ENCODE measurements at regions not wholly inside any gene's neighbourhood (a gene's known extent, or its start where the extent isn't known, plus 50 kb on each side); places are given as distances from the start of the nearest gene placed in this dataset.

DNA sequence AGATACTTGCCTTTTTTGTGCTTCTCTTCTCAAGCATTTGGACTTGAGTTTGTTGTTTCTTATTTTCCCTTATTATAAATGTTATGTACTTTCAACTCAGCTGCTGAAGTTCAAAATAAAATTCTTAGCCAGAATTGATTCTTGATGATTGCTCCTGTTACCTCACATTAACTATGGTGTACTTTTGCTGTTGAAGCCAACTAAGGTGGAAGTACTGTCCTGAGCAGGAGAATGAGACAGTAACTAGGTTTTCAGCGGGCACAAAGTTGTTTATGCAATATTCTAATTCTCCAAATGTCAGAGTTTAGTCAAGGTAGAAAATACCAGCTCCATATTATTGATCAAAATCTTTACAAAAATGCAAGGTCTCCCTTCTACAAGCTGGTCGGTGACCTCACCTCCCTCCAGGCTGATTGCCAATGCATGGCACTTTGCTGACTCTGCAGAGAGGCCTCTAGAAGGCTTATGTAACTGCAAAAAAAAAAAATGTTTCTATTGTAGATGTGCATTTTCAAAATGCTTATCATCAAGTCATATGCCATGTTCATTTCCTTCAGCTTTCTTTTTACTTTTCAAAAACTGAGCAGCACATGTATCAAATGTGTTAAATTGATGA is 1783.5 kb upstream of the WWC1 start:
- no peak for DNase-seq

- no peak for DNase-seq
Observed at GRCh38 chr5:166509085-166509484, 1782.4 kb upstream of the WWC1 start.

DNA sequence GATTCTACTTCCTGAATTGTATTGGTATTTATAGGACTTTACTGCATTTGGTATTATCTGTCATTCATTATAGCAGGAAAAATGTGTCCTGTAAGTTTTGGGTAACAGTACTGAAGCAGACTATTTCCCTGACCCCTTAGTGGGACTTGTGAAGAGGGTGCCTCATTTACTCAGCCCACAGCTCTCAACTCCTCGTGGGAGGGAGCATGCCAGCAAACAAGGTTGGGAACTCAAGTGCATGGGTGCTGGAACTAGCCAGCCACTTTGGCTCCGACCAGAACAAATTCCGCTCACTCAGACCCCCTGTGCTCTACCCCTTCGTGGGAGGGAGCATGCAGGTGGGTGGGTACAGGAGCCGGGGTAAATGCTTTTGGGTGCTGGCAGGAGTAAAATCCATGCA is 1773.5 kb upstream of the WWC1 start:
- no peak for DNase-seq

DNA sequence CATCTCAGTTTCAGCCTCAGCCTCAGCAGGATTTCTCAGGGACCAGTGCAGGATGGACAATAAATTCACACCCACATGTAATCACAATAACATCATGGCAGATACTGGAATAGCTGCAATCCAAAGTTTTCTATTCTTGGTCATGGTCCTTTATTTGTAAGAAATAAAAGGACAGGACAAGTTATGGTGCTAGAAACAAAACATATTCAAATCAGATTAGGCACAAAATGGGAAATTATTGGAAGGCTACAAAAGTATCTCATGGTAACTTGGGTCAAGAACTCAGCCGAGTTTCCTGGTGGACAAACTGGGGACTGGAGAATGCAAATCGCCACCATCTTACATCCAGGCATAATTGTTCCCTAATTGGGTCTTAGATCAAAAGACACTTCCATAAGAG is 1768.2 kb upstream of the WWC1 start:
- DNase-seq = no peak

- no peak for DNase-seq
Observed at GRCh38 chr5:166529200-166529599, 1762.2 kb upstream of the WWC1 start.

DNA sequence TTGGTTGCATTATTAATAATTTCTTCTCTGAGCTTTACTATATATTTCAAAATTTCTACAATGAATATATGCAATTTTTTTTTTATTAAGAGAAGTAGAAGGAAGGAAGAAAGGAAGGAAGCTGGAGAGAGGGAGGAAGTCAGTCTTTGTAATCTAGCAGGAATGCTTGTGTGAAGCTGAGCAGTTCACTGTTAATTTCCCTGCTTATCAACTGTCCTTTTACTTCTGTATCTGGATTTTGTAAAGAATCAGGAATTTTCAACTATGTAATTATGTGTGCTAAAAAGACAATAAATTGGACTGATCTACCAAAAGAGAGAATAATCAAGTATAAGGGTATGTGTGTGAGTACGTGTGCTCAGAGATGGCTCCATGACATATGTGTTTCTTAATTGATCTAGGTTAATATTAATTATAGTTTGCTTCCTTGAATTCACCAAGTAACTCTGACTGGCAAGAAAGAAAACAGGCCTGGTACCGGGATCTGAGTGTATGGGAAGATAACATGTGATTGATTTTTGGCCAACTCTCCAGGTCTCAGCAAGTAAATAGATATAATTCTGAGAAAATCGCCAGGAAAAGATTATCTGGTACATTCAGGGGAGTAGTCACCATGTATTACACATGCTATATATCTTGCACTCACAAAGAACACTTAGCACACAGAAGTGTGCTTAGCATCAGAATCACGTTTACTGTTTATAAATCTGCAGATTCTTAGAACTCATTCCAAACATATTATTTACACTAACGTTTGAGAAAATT is 1758.8 kb upstream of the WWC1 start:
- no peak for DNase-seq

DNA sequence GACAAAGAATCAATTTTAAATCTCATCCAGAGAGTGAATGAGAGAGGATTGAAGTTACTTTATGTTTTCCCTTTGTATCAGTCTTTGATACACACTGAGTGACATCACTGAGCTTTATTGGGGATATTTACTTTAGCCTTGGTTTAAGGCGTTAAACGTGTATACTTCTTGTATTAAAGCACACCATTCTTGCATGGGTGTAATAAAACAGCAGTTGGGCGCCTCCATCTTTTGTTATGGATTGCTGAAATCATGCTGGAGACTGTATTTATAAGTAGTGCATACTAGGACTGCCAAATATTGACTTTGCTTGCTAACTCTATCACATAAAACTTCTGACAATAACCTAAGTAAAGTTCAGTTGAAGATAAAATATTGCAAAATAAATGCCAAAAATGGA is 1755.8 kb upstream of the WWC1 start:
- no peak for DNase-seq

DNA sequence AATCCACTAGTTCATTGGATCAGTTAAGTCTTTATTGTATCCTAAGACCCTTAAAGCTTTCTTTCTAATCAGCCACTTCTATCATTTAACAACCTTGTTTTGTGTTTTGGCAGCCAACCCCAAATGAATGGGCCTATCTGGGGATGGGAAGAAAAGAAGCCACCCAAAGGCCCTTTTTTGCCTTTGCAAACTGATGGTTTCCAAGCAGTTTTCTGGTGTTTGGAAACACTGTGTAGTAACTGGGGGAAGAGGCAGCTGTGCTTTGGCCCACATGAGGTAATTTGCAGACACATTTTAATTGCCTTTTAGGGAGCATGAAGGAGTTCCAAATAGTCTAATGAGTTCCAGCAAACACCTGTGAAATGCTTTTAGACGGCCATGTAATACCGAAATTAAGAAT is 1751.3 kb upstream of the WWC1 start:
- DNase-seq = no peak

- no peak for DNase-seq
Observed at GRCh38 chr5:166551384-166551783, 1740.1 kb upstream of the WWC1 start.

- no peak for DNase-seq
Observed at GRCh38 chr5:166553778-166554177, 1737.7 kb upstream of the WWC1 start.

DNA sequence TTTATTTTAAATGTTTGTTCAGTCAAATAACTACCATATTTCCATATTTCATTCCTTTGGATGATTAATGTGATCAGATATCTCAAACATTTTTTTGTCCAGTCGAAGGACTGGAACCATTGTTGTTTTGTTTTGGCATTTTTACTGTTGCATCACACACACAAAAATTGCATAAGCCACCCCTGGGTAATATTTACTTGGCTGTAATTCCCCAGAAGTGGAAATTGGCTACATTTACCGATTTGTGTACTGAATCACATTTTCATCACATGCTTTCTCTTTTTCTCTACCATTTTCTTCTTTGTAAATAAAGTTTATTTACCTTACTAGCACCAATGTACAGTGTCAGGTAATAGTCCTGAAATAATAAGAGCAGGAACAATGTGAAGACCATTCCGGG is 1729.7 kb upstream of the WWC1 start:
- DNase-seq = no peak

GRCh38 chr5:166562246-166562645 is 1729.2 kb upstream of the WWC1 start:
- no peak for DNase-seq

DNA sequence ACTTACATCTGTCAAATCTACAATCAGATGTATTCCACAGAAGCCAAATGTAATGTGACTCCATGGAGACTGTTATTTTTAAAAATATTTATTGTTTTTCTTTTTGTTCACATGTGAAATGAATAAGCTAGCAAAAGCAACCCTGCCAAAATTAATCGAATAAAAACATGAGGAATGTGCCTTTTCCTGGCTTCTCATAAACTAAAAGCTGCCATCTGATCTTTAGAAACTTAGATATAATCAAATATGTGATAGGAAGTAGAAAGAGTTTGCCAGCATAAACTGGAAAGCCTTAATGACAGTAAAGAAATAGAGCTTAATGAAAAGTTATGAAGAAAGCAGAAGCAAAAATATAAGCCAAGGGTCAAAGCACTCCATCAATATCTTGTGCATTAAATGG is 1724.7 kb upstream of the WWC1 start:
- DNase-seq = no peak

GRCh38 chr5:166570865-166571264 is 1720.6 kb upstream of the WWC1 start:
- no peak for DNase-seq

DNA sequence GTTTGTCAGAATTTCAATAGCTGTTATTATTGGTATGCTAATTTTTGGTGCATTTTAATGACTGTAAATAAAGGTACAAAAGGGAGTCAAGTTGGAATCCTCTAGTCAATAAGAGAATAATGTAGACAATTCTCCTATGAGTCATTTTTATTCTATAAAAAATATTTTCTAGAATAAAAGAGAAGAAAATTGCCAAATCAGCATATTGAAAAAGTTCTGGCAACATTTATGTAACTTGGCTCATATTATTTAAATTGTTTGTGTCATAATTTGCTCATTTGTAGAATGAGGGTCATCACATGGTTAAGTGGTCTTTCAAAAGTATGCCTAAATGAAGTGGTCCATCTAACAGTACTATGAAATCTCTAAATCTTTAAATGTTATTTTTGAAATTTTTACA is 1719.8 kb upstream of the WWC1 start:
- DNase-seq = no peak

DNA sequence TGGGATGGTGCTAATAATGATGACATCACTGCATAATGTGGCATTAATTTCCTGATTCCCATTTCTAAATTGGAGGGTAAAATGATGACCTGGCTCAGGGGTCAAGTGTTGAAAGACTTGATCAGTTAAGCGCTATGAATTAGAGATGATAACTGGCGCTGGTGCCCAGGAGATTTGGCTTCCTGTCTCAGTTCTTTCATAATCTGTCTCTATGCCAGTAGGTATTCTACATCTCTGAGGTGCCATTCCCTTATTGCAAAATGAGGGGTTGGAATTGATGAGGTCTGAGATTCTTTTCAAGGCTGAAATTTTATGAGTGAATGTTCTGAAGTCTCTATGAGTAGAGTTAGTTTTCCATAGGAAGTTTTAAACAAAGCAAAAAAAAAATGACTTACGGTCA is 1715.1 kb upstream of the WWC1 start:
- DNase-seq = no peak

- DNase-seq = no peak
Observed at GRCh38 chr5:166581826-166582225, 1709.6 kb upstream of the WWC1 start.

- no peak for DNase-seq
Observed at GRCh38 chr5:166582416-166582815, 1709.0 kb upstream of the WWC1 start.

GRCh38 chr5:166594567-166594966 is 1696.9 kb upstream of the WWC1 start:
- no peak for DNase-seq

- no peak for DNase-seq
Observed at GRCh38 chr5:166595274-166595951, 1696.0 kb upstream of the WWC1 start.

DNA sequence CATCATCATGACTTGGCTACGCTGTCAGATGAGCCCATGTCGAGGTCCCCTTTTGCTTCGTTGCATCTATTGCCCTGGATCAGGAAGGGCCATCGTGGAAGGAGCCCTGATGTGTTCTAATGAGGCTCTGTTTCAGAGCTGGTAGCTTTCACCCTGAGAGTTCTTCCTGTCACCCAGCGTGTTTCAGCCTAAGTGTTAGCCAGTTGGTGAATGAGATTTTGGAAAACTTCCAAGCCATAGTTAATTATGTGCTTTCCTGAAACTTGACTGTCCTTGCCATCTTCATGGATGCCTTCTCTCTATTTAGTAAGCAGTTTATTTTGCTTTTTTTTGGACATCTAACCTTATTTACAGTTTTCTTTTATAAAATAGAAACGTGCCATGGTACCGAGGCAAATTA is 1695.4 kb upstream of the WWC1 start:
- no peak for DNase-seq

DNA sequence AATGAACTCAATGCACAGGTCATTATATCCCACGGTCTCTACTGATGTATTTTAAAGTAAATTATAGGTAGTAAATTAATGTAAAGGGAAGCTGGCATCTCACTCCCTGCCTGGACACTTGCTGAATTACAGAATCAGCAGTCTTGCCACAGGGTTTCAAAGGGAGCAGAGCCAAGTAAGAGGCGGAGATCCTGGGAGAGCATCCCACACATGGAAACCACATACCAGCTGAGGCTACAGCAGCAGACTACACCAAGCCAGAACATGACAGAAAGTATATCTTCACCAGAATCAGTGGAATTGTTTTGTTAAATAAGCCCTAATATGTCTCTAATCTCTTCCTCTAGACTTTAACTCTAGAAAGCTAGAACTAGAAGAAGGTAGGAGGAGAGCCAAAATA is 1689.2 kb upstream of the WWC1 start:
- DNase-seq = no peak

DNA sequence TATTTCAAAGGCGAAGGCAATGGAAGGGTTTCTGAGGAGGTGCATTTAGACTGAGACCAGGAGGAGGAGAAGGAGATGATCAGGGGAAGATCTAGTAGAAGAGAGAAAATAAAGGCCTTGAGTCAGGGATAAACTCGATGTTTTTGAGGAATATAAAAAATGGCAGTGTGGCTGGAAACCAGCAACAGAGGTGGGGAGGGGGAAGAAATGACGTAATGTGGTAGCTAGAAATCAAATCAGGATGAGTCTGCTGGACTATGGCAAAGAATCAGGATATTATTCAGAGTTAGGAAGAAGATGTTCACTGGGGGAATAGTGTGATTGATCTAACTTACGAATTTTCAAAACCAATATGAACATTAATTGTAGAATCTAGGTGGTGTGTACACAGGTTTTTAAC is 1673.9 kb upstream of the WWC1 start:
- DNase-seq = no peak

DNA sequence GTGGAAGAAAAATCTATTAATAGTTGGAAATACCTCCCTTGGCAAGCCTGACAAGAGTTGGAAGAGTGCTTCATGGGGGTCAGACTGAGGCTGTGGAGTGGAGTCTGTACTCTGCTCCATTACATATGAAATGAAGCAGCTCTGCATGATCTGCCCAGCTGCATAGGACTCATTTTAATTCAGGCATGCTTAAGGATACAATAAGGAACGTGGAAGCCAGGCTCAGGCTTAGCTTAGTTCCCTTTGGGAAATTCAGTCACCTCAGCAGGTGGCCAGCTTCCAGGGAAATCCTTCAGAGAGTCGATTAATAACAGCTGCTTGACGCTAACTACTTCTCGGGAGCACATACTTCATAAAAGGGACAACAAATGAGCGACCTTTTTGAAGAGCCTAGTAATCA is 1672.9 kb upstream of the WWC1 start:
- DNase-seq = no peak

All from bone marrow (tissue), 2 donors.